ENCODE measurements at regions not wholly inside any gene's neighbourhood (a gene's known extent, or its start where the extent isn't known, plus 50 kb on each side); places are given as distances from the start of the nearest gene placed in this dataset.

- no peak for DNase-seq (ENCODE audit: low read depth)
- no peak overlapping the region for H3K4me3 ChIP-seq (ENCODE audit: control insufficient read depth, low read depth, low read length)
- TF ChIP-seq, protein P1, sequence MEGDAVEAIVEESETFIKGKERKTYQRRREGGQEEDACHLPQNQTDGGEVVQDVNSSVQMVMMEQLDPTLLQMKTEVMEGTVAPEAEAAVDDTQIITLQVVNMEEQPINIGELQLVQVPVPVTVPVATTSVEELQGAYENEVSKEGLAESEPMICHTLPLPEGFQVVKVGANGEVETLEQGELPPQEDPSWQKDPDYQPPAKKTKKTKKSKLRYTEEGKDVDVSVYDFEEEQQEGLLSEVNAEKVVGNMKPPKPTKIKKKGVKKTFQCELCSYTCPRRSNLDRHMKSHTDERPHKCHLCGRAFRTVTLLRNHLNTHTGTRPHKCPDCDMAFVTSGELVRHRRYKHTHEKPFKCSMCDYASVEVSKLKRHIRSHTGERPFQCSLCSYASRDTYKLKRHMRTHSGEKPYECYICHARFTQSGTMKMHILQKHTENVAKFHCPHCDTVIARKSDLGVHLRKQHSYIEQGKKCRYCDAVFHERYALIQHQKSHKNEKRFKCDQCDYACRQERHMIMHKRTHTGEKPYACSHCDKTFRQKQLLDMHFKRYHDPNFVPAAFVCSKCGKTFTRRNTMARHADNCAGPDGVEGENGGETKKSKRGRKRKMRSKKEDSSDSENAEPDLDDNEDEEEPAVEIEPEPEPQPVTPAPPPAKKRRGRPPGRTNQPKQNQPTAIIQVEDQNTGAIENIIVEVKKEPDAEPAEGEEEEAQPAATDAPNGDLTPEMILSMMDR (IDR thresholded peaks at IDR 0.05; ENCODE audit: control insufficient read depth, insufficient read depth, low read depth, low read length, missing control alignments): no peak
Observed at GRCh38 chr2:126783341-126783740, 115.3 kb upstream of the TEX51 start.

- H3K4me3 ChIP-seq (ENCODE audit: control insufficient read depth, low read depth, low read length): no peak overlapping the region
- no peak for DNase-seq (ENCODE audit: low read depth)
- TF ChIP-seq, protein P1 (IDR thresholded peaks at IDR 0.05; ENCODE audit: control insufficient read depth, insufficient read depth, low read depth, low read length, missing control alignments): no peak
Observed at GRCh38 chr2:126784045-126784444, 114.6 kb upstream of the TEX51 start.

DNA sequence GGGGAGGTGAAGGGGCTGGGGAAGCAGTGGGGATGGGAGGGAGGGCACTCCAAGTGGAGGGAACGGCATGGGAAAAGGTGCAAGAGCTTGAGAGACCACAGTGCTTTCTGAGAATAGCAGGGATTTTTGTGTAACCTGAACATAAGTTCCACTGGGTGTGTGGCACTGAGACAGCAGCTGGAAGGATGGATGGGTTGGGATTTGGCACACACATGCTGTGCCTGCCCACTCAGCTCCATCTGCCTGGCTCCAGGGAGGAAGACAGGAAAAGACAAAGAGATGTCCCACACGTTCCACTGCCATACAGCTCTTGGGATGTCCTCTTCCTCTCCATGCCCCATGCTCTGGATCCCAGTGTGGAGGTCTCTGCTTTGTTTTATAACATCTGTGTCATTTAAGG, 114.1 kb upstream of the TEX51 start:
- DNase-seq (ENCODE audit: low read depth): no peak
- H3K4me3 ChIP-seq (ENCODE audit: control insufficient read depth, low read depth, low read length): no peak overlapping the region
- TF ChIP-seq, protein P1 (IDR thresholded peaks at IDR 0.05; ENCODE audit: control insufficient read depth, insufficient read depth, low read depth, low read length, missing control alignments): no peak

GRCh38 chr2:126785236-126785635, 113.5 kb upstream of the TEX51 start:
- no peak for DNase-seq (ENCODE audit: low read depth)
- TF ChIP-seq, protein P1 (IDR thresholded peaks at IDR 0.05; ENCODE audit: control insufficient read depth, insufficient read depth, low read depth, low read length, missing control alignments): no peak
- no peak overlapping the region for H3K4me3 ChIP-seq (ENCODE audit: control insufficient read depth, low read depth, low read length)

GRCh38 chr2:126785862-126786261, 112.8 kb upstream of the TEX51 start:
- TF ChIP-seq, protein P1 (IDR thresholded peaks at IDR 0.05; ENCODE audit: control insufficient read depth, insufficient read depth, low read depth, low read length, missing control alignments): no peak
- no peak for DNase-seq (ENCODE audit: low read depth)
- H3K4me3 ChIP-seq (ENCODE audit: control insufficient read depth, low read depth, low read length): no peak overlapping the region

- TF ChIP-seq, protein P1 (IDR thresholded peaks at IDR 0.05; ENCODE audit: control insufficient read depth, insufficient read depth, low read depth, low read length, missing control alignments): no peak
- DNase-seq (ENCODE audit: low read depth): no peak
- no peak overlapping the region for H3K4me3 ChIP-seq (ENCODE audit: control insufficient read depth, low read depth, low read length)
Observed at GRCh38 chr2:126786765-126787164, 111.9 kb upstream of the TEX51 start.

DNA sequence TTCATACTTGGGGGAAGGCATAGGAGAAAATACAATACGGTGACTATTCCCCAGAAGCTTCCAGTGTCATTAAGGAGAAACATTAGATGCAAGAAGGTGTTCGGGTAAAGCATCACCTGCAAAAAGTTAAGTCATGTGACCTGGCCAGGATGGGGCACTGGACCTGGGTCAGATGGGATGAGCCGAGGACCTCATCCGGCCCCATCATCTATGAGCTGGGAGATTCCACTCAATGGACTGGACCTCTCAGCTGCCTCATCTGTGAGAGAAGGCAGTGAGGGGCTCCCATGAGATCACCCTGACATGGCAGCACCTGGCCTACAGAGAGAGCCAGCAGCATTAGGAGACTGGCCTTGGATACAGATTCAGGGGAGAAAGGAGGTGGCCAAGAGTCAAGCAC, 111.4 kb upstream of the TEX51 start:
- no peak for DNase-seq (ENCODE audit: low read depth)
- TF ChIP-seq, protein P1 (IDR thresholded peaks at IDR 0.05; ENCODE audit: control insufficient read depth, insufficient read depth, low read depth, low read length, missing control alignments): no peak
- no peak overlapping the region for H3K4me3 ChIP-seq (ENCODE audit: control insufficient read depth, low read depth, low read length)

Data from AG09309 (cell line).